H9 (cell line): ENCODE measurements at regions not wholly inside any gene's neighbourhood (a gene's known extent, or its start where the extent isn't known, plus 50 kb on each side); places are given as distances from the start of the nearest gene placed in this dataset.

ENCODE experiments used
- DNase-seq: peaks from one replicate; pipeline ENCODE4 v3.0.0-alpha.2; 2017
- H2AFZ ChIP-seq: one replicate; pipeline ENCODE4 v1.6.1; 2013; ENCODE audit warnings: mild to moderate bottlenecking, low read length, control low read depth, moderate library complexity
- H2AK5ac ChIP-seq: 2 replicates; pipeline ENCODE4 v1.6.1; 2013; ENCODE audit warnings: low read length, control low read depth, mixed read lengths; ENCODE audit not compliant: insufficient read length
- H2BK120ac ChIP-seq: one replicate; pipeline ENCODE4 v1.6.1; 2013; ENCODE audit warnings: low read depth, mild to moderate bottlenecking, low read length, control low read depth, inconsistent platforms; ENCODE audit not compliant: poor library complexity, severe bottlenecking
- H2BK12ac ChIP-seq: 2 replicates; pipeline ENCODE4 v1.6.1; 2013; ENCODE audit warnings: low read length, control low read depth, mixed read lengths, low read depth; ENCODE audit not compliant: insufficient read length
- H2BK15ac ChIP-seq: 2 replicates; pipeline ENCODE4 v1.6.1; 2013; ENCODE audit warnings: low read depth, low read length, control low read depth
- H2BK20ac ChIP-seq: one replicate; pipeline ENCODE4 v1.6.1; 2013; ENCODE audit warnings: low read depth, mild to moderate bottlenecking, low read length, control low read depth, inconsistent platforms; ENCODE audit not compliant: poor library complexity, severe bottlenecking
- H2BK5ac ChIP-seq: 2 replicates; pipeline ENCODE4 v1.6.1; 2013; ENCODE audit warnings: low read length, control low read depth, mixed read lengths; ENCODE audit not compliant: insufficient read length
- H3K14ac ChIP-seq: 2 replicates; pipeline ENCODE4 v1.6.1; 2013; ENCODE audit warnings: low read length, control low read depth; ENCODE audit not compliant: insufficient read depth
- H3K18ac ChIP-seq: 2 replicates; pipeline ENCODE4 v1.6.1; 2013; ENCODE audit warnings: low read depth, mild to moderate bottlenecking, mixed read lengths, low read length, control low read depth; ENCODE audit not compliant: insufficient read length
- H3K23ac ChIP-seq: 2 replicates; pipeline ENCODE4 v1.6.1; 2013; ENCODE audit warnings: low read length, control low read depth, mixed read lengths, low read depth; ENCODE audit not compliant: insufficient read length
- H3K23me2 ChIP-seq: 2 replicates; pipeline ENCODE4 v1.6.1; 2013; ENCODE audit warnings: low read depth, mild to moderate bottlenecking, mixed read lengths, low read length, control low read depth; ENCODE audit not compliant: insufficient read length, poor library complexity, severe bottlenecking
- H3K27ac ChIP-seq: 2 replicates; pipeline ENCODE4 v1.5.1; 2013; ENCODE audit warnings: low read length, control low read depth, mixed read lengths, low read depth; ENCODE audit not compliant: insufficient read length
- H3K27me3 ChIP-seq: 2 replicates; pipeline ENCODE4 v1.6.1; 2013; ENCODE audit warnings: low read length, control low read depth, inconsistent platforms; ENCODE audit not compliant: insufficient read depth
- H3K4ac ChIP-seq: 2 replicates; pipeline ENCODE4 v1.6.1; 2013; ENCODE audit warnings: low read depth, mild to moderate bottlenecking, control low read depth, inconsistent platforms, low read length, moderate library complexity
- H3K4me1 ChIP-seq: 2 replicates; pipeline ENCODE4 v1.6.1; 2013; ENCODE audit warnings: low read length, control low read depth, inconsistent platforms; ENCODE audit not compliant: insufficient read depth
- H3K4me2 ChIP-seq: 2 replicates; pipeline ENCODE4 v1.6.1; 2013; ENCODE audit warnings: low read length, control low read depth, mixed read lengths; ENCODE audit not compliant: insufficient read length, insufficient read depth
- H3K56ac ChIP-seq: 2 replicates; pipeline ENCODE4 v1.6.1; 2013; ENCODE audit warnings: low read depth, mild to moderate bottlenecking, mixed read lengths, low read length, control low read depth; ENCODE audit not compliant: insufficient read length
- H3K79me1 ChIP-seq: 2 replicates; pipeline ENCODE4 v1.6.1; 2013; ENCODE audit warnings: low read depth, mild to moderate bottlenecking, moderate library complexity, low read length, control low read depth, inconsistent platforms; ENCODE audit not compliant: insufficient read depth, poor library complexity, severe bottlenecking
- H3K79me2 ChIP-seq: 2 replicates; pipeline ENCODE4 v1.6.1; 2013; ENCODE audit warnings: low read length, control low read depth, inconsistent platforms; ENCODE audit not compliant: insufficient read depth
- H3K9ac ChIP-seq: 2 replicates; pipeline ENCODE4 v1.6.1; 2013; ENCODE audit warnings: low read length, control low read depth, mixed read lengths; ENCODE audit not compliant: insufficient read length; ENCODE audit errors: extremely low read depth
- H3K9me3 ChIP-seq: one replicate; pipeline ENCODE4 v1.6.1; 2013; ENCODE audit warnings: low read depth, low read length, inconsistent platforms; ENCODE audit not compliant: control insufficient read depth
- H3T11ph ChIP-seq: one replicate; pipeline ENCODE4 v1.6.1; 2013; ENCODE audit warnings: mild to moderate bottlenecking, low read length, control low read depth, inconsistent platforms
- H4K20me1 ChIP-seq: one replicate; pipeline ENCODE4 v1.6.1; 2013; ENCODE audit not compliant: control insufficient read depth, insufficient read length, insufficient read depth
- H4K5ac ChIP-seq: 2 replicates; pipeline ENCODE4 v1.6.1; 2013; ENCODE audit warnings: low read depth, mild to moderate bottlenecking, mixed read lengths, low read length, control low read depth; ENCODE audit not compliant: insufficient read length
- H4K8ac ChIP-seq: replicated peaks from 2 replicates; pipeline ENCODE4 v1.6.1; 2013; ENCODE audit warnings: low read length, control low read depth, mixed read lengths, low read depth; ENCODE audit not compliant: insufficient read length
- H4K91ac ChIP-seq: 2 replicates; pipeline ENCODE4 v1.6.1; 2013; ENCODE audit warnings: low read depth, mild to moderate bottlenecking, moderate library complexity, mixed read lengths, low read length, control low read depth; ENCODE audit not compliant: insufficient read length
- H3K27ac Mint-ChIP-seq, 3 experiments: 2 replicates in 2 of 3; 3 replicates in 1 of 3; pipeline ENCODE4 v1.8.0; 2020 to 2021; ENCODE audit warnings: mixed read lengths in 3 of 3, mild to moderate bottlenecking in 1 of 3, moderate library complexity in 1 of 3
- H3K27me3 Mint-ChIP-seq: 2 replicates; pipeline ENCODE4 v1.8.0; 2021; ENCODE audit warnings: low read depth, mild to moderate bottlenecking, moderate library complexity, mixed read lengths
- H3K36me3 Mint-ChIP-seq, 3 experiments: 2 replicates in 2 of 3; 3 replicates in 1 of 3; pipeline ENCODE4 v1.8.0; 2020 to 2021; ENCODE audit warnings: low read depth in 3 of 3, mixed read lengths in 3 of 3; ENCODE audit not compliant: insufficient read depth in 1 of 3
- H3K4me1 Mint-ChIP-seq, 2 experiments: 2 replicates each; pipeline ENCODE4 v1.8.0; 2020; ENCODE audit warnings: mixed read lengths in 2 of 2
- H3K4me3 Mint-ChIP-seq, 2 experiments: 2 replicates in 1 of 2; 3 replicates in 1 of 2; pipeline ENCODE4 v1.8.0; 2020 to 2021; ENCODE audit warnings: mild to moderate bottlenecking in 2 of 2, mixed read lengths in 2 of 2, moderate library complexity in 1 of 2
- H3K9me3 Mint-ChIP-seq, 2 experiments: 2 replicates in 1 of 2; 3 replicates in 1 of 2; pipeline ENCODE4 v1.8.0; 2020; ENCODE audit warnings: mild to moderate bottlenecking in 2 of 2, mixed read lengths in 2 of 2, moderate library complexity in 1 of 2
- WGBS: extraction: QIAGEN DNeasy Blood & Tissue Kit; methylation state at CpG from one replicate; pipeline ENCODE4 v1.1.7; 2013; ENCODE audit warnings: missing lambda C conversion rate, low lambda C conversion rate, mixed read lengths; ENCODE audit not compliant: insufficient read length; ENCODE audit errors: extremely low coverage; 5-methylcytosine and 5-hydroxymethylcytosine counted together
- TF ChIP-seq, protein P1 (sequence below): fragments of 200-600 bp; sonication (generic); conservative IDR thresholded peaks from 3 replicates; pipeline ENCODE4 v1.8.0; 2021; ENCODE audit warnings: antibody characterized with exemption, mild to moderate bottlenecking

DNA sequence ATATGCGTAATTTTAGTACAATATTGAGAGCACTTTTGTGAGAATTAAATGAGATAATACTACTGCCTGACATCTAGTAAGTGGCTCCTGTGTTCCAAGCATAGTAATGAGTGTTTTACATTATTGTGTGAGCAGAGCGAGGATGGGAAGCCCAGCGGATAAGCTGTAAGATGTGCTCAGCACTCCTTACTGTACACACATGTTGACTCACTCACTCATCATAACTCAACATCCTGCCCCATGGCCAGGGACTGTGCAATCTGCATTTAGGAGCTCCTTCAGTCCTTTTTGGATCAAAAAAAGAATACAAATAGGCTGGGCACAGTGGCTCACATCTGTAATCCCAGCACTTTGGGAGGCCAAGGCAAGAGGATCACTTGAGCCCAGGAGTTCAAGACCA lies 72.9 kb upstream of the NEBL start:
- no peak overlapping the region for H3K27ac ChIP-seq
- no peak overlapping the region for H3K18ac ChIP-seq
- no peak overlapping the region for H3K4ac ChIP-seq
- peaks cover 0 to 2% of the 10 kb centered on the region in 2 experiments; a peak in 1 of 4 replicates for H3K4me1 Mint-ChIP-seq
- H3K27me3 ChIP-seq, result no peaks in the 10 kb centered on the region
- no peak overlapping the region for H3K4me3 Mint-ChIP-seq
- no peak overlapping the region for H2BK5ac ChIP-seq
- no peaks in the 10 kb centered on the region for H3K4me1 ChIP-seq
- no peak overlapping the region for H4K5ac ChIP-seq
- no CpG with 5 or more reads among the region's 3 CpGs for WGBS
- H4K91ac ChIP-seq, result no peak overlapping the region
- H2BK120ac ChIP-seq, result no peak overlapping the region
- no peak overlapping the region for H3K27ac Mint-ChIP-seq
- H3K79me1 ChIP-seq, result no peaks in the 10 kb centered on the region
- no peak overlapping the region for H3T11ph ChIP-seq
- TF ChIP-seq, protein P1, sequence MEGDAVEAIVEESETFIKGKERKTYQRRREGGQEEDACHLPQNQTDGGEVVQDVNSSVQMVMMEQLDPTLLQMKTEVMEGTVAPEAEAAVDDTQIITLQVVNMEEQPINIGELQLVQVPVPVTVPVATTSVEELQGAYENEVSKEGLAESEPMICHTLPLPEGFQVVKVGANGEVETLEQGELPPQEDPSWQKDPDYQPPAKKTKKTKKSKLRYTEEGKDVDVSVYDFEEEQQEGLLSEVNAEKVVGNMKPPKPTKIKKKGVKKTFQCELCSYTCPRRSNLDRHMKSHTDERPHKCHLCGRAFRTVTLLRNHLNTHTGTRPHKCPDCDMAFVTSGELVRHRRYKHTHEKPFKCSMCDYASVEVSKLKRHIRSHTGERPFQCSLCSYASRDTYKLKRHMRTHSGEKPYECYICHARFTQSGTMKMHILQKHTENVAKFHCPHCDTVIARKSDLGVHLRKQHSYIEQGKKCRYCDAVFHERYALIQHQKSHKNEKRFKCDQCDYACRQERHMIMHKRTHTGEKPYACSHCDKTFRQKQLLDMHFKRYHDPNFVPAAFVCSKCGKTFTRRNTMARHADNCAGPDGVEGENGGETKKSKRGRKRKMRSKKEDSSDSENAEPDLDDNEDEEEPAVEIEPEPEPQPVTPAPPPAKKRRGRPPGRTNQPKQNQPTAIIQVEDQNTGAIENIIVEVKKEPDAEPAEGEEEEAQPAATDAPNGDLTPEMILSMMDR, result no peak
- no peak overlapping the region for H2BK12ac ChIP-seq
- no peaks in the 10 kb centered on the region for H3K79me2 ChIP-seq
- H2BK15ac ChIP-seq, result no peak overlapping the region
- DNase-seq, result no peak
- H2BK20ac ChIP-seq, result no peak overlapping the region
- H3K23me2 ChIP-seq, result no peaks in the 10 kb centered on the region
- H3K9ac ChIP-seq, result no peak overlapping the region
- no peak overlapping the region for H4K8ac ChIP-seq
- H3K14ac ChIP-seq, result no peak overlapping the region
- no peaks in the 10 kb centered on the region for H4K20me1 ChIP-seq
- H3K9me3 ChIP-seq, result no peaks in the 10 kb centered on the region
- no peak overlapping the region for H2AK5ac ChIP-seq
- no peaks in the 10 kb centered on the region for H3K36me3 Mint-ChIP-seq
- no peaks in the 10 kb centered on the region for H3K9me3 Mint-ChIP-seq
- H2AFZ ChIP-seq, result no peak overlapping the region
- no peak overlapping the region for H3K4me2 ChIP-seq
- no peak overlapping the region for H3K23ac ChIP-seq
- no peak overlapping the region for H3K56ac ChIP-seq
- H3K27me3 Mint-ChIP-seq, result no peaks in the 10 kb centered on the region
